H54 (cell line): ENCODE measurements at regions not wholly inside any gene's neighbourhood (a gene's known extent, or its start where the extent isn't known, plus 50 kb on each side); places are given as distances from the start of the nearest gene placed in this dataset.

Experiments
- DNase-seq: peaks from one replicate; pipeline ENCODE4 v3.0.0; 2011; ENCODE audit warnings: low spot score, mixed read lengths; ENCODE audit not compliant: insufficient read length
- FAIRE-seq: peaks from 3 replicates; lab custom pipeline; 2011; peaks lifted over from hg19 to GRCh38; lab: Jason Lieb, UNC
- POLR2A ChIP-seq: IDR thresholded peaks from 2 replicates; pipeline ENCODE4 v1.6.1; 2011; ENCODE audit warnings: low read depth, mild to moderate bottlenecking, low read length

GRCh38 chr3:127488141-127488672 lies 102.3 kb downstream of the TPRA1 start:
- FAIRE-seq (no peak), DNase-seq (no peak)
- TF ChIP-seq POLR2A: no peak

- FAIRE-seq (no peak), DNase-seq (no peak)
- no peak for TF ChIP-seq POLR2A
Measured at GRCh38 chr3:127487196-127487595, 103.3 kb downstream of the TPRA1 start.

GRCh38 chr3:127486321-127486944 lies 104.1 kb downstream of the TPRA1 start:
- DNase-seq (no peak), FAIRE-seq (no peak)
- TF ChIP-seq POLR2A: no peak

GRCh38 chr3:127485396-127486170 lies 105.0 kb downstream of the TPRA1 start:
- no peak for FAIRE-seq
- DNase-seq: no peak
- no peak for TF ChIP-seq POLR2A

- TF ChIP-seq POLR2A: no peak
- FAIRE-seq: no peak
- DNase-seq: no peak
Measured at GRCh38 chr3:127484601-127485388, 105.7 kb downstream of the TPRA1 start.

- DNase-seq (no peak), FAIRE-seq (no peak)
- no peak for TF ChIP-seq POLR2A
Measured at GRCh38 chr3:127483902-127484591, 106.5 kb downstream of the TPRA1 start.

GRCh38 chr3:127483005-127483641 lies 107.4 kb downstream of the TPRA1 start:
- no peak for FAIRE-seq

GRCh38 chr3:127482216-127483004 lies 108.1 kb downstream of the TPRA1 start:
- FAIRE-seq (no peak), DNase-seq (no peak)
- no peak for TF ChIP-seq POLR2A

More at GRCh38 chr3:127483005-127483641, 107.4 kb downstream of the TPRA1 start:
- DNase-seq: no peak
- TF ChIP-seq POLR2A: no peak

- no peak for TF ChIP-seq POLR2A
- FAIRE-seq: no peak
- DNase-seq: no peak
Measured at GRCh38 chr3:127480196-127480954, 110.2 kb downstream of the TPRA1 start.

GRCh38 chr3:127479449-127479848 lies 111.1 kb downstream of the TPRA1 start:
- no peak for DNase-seq
- no peak for TF ChIP-seq POLR2A

GRCh38 chr3:127478922-127479321 lies 111.6 kb downstream of the TPRA1 start:
- FAIRE-seq: no peak
- no peak for TF ChIP-seq POLR2A
- no peak for DNase-seq

More at GRCh38 chr3:127479449-127479848, 111.1 kb downstream of the TPRA1 start:
- no peak for FAIRE-seq
